ENCODE measurements at regions not wholly inside any gene's neighbourhood (a gene's known extent, or its start where the extent isn't known, plus 50 kb on each side); places are given as distances from the start of the nearest gene placed in this dataset.

DNA sequence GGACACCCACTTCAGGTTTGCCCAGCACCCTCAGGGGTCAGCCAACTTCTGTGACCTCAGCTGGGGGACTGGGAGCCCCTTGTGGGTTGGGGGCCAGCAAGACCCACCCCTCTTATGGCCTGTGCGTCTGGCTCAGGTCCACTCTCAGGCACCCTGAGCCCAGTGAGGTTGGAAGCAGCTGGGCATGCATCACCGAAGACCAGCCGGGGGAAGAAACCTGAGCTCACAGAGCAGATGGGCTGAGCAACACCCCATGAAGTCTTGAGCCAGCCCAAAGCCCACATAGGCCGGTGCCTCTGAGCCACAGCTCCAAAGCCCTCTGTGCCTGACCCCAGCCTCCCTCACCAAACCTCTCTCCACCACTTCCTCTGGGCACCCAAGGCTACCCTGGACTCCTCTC lies 166.7 kb downstream of the RBFOX3 start:
- H3K27me3 ChIP-seq (ENCODE audit: control insufficient read depth, insufficient read depth, low read length): peaks cover 11% of the 10 kb centered on the region

DNA sequence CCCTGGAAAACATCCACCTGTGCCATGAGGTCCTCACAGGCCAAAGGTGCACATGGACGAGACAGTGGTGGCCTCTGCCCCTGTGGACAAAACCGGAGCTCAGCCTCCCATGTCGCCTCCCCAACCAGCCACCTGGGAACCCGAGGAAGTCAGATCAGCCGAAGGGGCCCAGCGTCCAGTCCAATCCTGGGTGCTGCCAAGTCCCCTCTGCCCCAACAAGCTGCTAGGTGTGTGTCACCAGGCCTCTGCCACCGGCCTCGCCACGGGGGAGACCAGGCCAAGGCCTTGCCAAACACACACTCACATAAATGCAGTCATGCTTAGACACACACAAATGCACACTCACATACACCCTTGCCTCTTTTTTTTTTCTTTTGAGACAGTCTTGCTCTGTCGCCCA lies 167.8 kb downstream of the RBFOX3 start:
- Histone ChIP-seq H3K4me3 (ENCODE audit: low read length) (no peak overlapping the region), H3K4me1 (ENCODE audit: control insufficient read depth, insufficient read depth, low read length) (no peaks in the 10 kb centered on the region), H3K4me2 (ENCODE audit: low read length) (no peak overlapping the region), H3K9ac (ENCODE audit: low read depth, low read length) (no peak overlapping the region), H3K9me3 (replicated peaks; ENCODE audit: low read length) (no peaks in the 10 kb centered on the region), H3K27me3 (ENCODE audit: control insufficient read depth, insufficient read depth, low read length) (peaks cover 18% of the 10 kb centered on the region), H3K36me3 (ENCODE audit: insufficient read depth, low read length) (no peaks in the 10 kb centered on the region)

More for the DNA sequence above, 166.7 kb downstream of the RBFOX3 start:
- no peaks in the 10 kb centered on the region for H3K4me1 ChIP-seq (ENCODE audit: control insufficient read depth, insufficient read depth, low read length)
- no peaks in the 10 kb centered on the region for H3K9me3 ChIP-seq (replicated peaks; ENCODE audit: low read length)
- H3K4me2 ChIP-seq (ENCODE audit: low read length): no peak overlapping the region
- no peak overlapping the region for H3K9ac ChIP-seq (ENCODE audit: low read depth, low read length)
- H3K36me3 ChIP-seq (ENCODE audit: insufficient read depth, low read length): no peaks in the 10 kb centered on the region
- H3K4me3 ChIP-seq (ENCODE audit: low read length): no peak overlapping the region

DNA sequence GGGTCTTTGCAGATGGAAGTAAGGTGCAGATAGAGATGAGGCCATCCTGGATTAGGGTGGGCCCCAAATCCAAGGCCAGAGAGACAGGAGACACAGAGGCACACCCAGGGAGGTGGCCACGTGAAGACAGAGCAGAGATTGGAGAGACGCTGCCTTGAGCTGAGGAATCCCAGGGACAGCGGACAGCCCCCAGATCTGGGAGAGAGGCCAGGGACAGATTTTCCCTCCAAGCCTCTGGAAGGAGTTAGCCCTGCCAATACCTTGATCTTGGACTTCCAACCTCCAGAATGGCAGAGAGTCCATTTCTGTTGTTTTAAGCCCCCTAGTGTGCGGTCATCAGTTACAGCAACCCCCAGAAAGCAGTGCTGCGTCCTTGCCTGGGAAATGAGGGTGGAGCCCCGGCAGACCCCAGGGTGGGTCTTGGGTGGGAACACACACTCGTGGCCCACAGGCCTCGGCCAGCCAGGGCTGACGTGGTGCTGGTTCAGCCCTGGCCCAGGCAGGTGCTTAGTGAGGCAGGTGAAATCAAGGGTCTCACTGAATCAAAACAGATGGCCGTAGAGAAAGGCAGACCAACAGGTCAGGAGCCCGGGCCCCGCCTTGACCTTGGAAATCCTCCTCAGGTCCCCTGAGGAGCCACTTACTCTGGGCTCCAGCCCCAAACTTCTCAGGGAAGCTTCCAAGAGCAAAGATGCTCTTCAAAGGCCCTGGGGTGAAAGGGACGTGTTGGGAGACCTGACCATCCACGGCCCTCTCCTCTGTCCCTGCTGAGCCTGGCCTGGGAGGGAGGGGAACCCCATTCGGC lies 169.3 kb downstream of the RBFOX3 start:
- Histone ChIP-seq H3K4me2 (ENCODE audit: low read length) (no peak overlapping the region), H3K4me1 (ENCODE audit: control insufficient read depth, insufficient read depth, low read length) (no peaks in the 10 kb centered on the region), H3K4me3 (ENCODE audit: low read length) (no peak overlapping the region), H3K27me3 (ENCODE audit: control insufficient read depth, insufficient read depth, low read length) (peaks cover 16% of the 10 kb centered on the region), H3K9me3 (replicated peaks; ENCODE audit: low read length) (no peaks in the 10 kb centered on the region), H3K9ac (ENCODE audit: low read depth, low read length) (no peak overlapping the region), H3K36me3 (ENCODE audit: insufficient read depth, low read length) (no peaks in the 10 kb centered on the region)

DNA sequence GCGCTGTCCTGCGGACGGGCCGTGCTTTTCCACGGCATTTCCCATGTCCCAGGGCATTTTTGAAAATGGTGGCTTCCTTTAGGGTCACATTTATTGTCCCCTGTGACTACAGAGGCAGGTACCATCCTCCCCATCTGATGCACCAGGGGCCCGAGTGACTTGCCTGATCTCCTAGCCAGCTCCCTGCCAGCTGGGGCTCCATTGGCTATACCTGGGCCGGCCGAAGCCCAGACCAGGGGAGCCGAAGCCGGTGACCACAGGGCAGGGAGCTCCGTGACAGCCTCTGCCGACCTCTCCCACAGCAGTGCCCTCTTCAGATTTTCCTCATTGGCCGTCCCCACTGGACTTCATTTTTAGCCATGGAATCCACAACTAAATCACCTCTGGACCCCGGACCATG lies 170.6 kb downstream of the RBFOX3 start:
- H3K27me3 ChIP-seq (ENCODE audit: control insufficient read depth, insufficient read depth, low read length): peaks cover 16% of the 10 kb centered on the region
- H3K4me3 ChIP-seq (ENCODE audit: low read length): no peak overlapping the region
- H3K4me1 ChIP-seq (ENCODE audit: control insufficient read depth, insufficient read depth, low read length): no peaks in the 10 kb centered on the region
- no peak overlapping the region for H3K4me2 ChIP-seq (ENCODE audit: low read length)
- H3K36me3 ChIP-seq (ENCODE audit: insufficient read depth, low read length): no peaks in the 10 kb centered on the region
- no peak overlapping the region for H3K9ac ChIP-seq (ENCODE audit: low read depth, low read length)
- H3K9me3 ChIP-seq (replicated peaks; ENCODE audit: low read length): no peaks in the 10 kb centered on the region

DNA sequence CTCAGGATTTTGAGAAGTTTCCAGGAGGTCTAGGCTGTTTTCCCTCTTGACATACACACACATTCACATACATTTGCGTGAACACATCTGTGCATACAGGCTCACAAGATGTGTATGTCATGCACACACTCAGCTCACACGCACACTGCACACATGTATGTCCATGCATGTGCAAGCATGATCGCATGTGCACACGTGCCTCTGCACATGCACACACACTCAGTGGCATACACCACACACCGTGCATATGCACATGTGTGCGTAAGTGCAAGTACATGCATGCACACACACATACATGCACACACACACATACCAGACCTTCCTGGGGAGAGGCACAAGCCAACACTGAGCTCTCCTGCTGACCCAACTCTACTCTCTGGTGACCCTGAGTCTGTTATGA lies 171.4 kb downstream of the RBFOX3 start:
- Histone ChIP-seq H3K4me3 (ENCODE audit: low read length) (no peak overlapping the region), H3K9ac (ENCODE audit: low read depth, low read length) (no peak overlapping the region), H3K4me2 (ENCODE audit: low read length) (no peak overlapping the region), H3K9me3 (replicated peaks; ENCODE audit: low read length) (no peaks in the 10 kb centered on the region), H3K27me3 (ENCODE audit: control insufficient read depth, insufficient read depth, low read length) (peaks cover 16% of the 10 kb centered on the region), H3K36me3 (ENCODE audit: insufficient read depth, low read length) (no peaks in the 10 kb centered on the region), H3K4me1 (ENCODE audit: control insufficient read depth, insufficient read depth, low read length) (no peaks in the 10 kb centered on the region)

DNA sequence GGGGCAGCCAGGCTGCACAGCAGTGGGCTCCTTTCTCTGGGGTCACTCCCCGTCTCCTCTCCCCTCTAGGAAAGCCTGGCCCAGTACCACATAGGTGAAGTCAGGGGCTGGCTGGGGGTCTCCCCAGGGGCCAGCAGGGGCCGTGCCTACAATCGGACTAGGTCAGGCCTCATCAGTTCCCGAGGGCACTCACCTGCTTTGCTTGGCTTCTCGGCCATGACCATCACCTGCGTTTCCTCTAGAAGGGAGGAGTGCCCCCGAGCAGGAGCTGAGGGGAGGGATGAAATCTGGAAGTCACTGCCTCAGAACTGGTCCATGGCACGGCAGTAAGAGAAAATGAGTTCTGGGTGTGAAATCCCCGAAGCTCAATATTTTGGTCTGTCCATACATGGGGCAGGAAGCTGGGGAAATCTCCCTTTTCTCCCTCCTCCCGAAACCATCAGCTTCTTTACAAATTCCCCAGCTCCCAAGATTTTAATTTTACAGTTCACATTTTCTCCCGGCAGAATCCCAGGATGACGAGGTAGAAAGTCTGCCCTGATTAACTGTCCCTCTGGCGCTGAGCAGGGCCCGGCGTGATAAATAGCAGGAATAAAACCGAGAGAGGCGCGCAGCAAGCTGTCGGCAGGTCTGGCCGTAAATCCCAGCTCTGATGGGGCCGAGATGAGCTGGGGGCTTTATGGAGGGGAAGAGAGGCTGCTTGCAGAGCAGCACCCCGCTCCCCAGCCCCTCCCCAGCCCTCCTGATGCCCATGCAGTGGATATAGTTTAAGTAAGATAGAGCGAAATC lies 172.1 kb downstream of the RBFOX3 start:
- H3K9me3 ChIP-seq (replicated peaks; ENCODE audit: low read length): no peaks in the 10 kb centered on the region
- H3K36me3 ChIP-seq (ENCODE audit: insufficient read depth, low read length): no peaks in the 10 kb centered on the region
- no peaks in the 10 kb centered on the region for H3K4me1 ChIP-seq (ENCODE audit: control insufficient read depth, insufficient read depth, low read length)
- H3K27me3 ChIP-seq (ENCODE audit: control insufficient read depth, insufficient read depth, low read length): peaks cover 16% of the 10 kb centered on the region
- H3K4me2 ChIP-seq (ENCODE audit: low read length): no peak overlapping the region
- H3K9ac ChIP-seq (ENCODE audit: low read depth, low read length): no peak overlapping the region
- no peak overlapping the region for H3K4me3 ChIP-seq (ENCODE audit: low read length)

GRCh38 chr17:79438058-79438457 lies 172.8 kb downstream of the RBFOX3 start:
- Histone ChIP-seq H3K27me3 (ENCODE audit: control insufficient read depth, insufficient read depth, low read length) (peaks cover 16% of the 10 kb centered on the region), H3K4me1 (ENCODE audit: control insufficient read depth, insufficient read depth, low read length) (no peaks in the 10 kb centered on the region), H3K4me3 (ENCODE audit: low read length) (no peak overlapping the region), H3K9me3 (replicated peaks; ENCODE audit: low read length) (no peaks in the 10 kb centered on the region), H3K4me2 (ENCODE audit: low read length) (no peak overlapping the region), H3K36me3 (ENCODE audit: insufficient read depth, low read length) (no peaks in the 10 kb centered on the region), H3K9ac (ENCODE audit: low read depth, low read length) (no peak overlapping the region)

DNA sequence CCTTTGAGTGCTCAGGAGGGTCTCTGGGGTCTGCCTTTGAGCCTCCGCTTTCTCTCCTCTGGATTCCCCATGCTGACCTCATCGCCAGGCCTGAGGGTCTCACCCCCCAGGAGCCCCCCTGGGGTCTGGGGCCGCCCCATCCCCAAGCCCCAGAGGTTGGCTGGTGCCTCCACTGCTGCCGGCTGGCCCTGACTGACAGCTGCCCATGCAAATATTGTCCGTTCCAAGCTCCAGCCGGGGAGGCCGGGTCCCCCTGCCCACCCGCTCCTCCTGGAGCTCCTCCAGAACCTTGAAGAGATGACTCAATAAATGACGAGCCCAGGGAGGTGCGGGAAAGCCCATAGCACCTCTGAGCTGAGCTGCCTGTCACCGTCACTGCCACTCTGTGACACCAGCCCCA lies 173.8 kb downstream of the RBFOX3 start:
- H3K4me2 ChIP-seq (ENCODE audit: low read length): no peak overlapping the region
- no peak overlapping the region for H3K4me3 ChIP-seq (ENCODE audit: low read length)
- H3K27me3 ChIP-seq (ENCODE audit: control insufficient read depth, insufficient read depth, low read length): peaks cover 16% of the 10 kb centered on the region
- no peaks in the 10 kb centered on the region for H3K36me3 ChIP-seq (ENCODE audit: insufficient read depth, low read length)
- no peak overlapping the region for H3K9ac ChIP-seq (ENCODE audit: low read depth, low read length)
- H3K9me3 ChIP-seq (replicated peaks; ENCODE audit: low read length): no peaks in the 10 kb centered on the region
- H3K4me1 ChIP-seq (ENCODE audit: control insufficient read depth, insufficient read depth, low read length): no peaks in the 10 kb centered on the region

GRCh38 chr17:79435962-79436361 lies 174.9 kb downstream of the RBFOX3 start:
- no peaks in the 10 kb centered on the region for H3K36me3 ChIP-seq (ENCODE audit: insufficient read depth, low read length)
- H3K9ac ChIP-seq (ENCODE audit: low read depth, low read length): no peak overlapping the region
- H3K4me2 ChIP-seq (ENCODE audit: low read length): no peak overlapping the region
- H3K27me3 ChIP-seq (ENCODE audit: control insufficient read depth, insufficient read depth, low read length): peaks cover 16% of the 10 kb centered on the region
- no peak overlapping the region for H3K4me3 ChIP-seq (ENCODE audit: low read length)
- no peaks in the 10 kb centered on the region for H3K4me1 ChIP-seq (ENCODE audit: control insufficient read depth, insufficient read depth, low read length)
- no peaks in the 10 kb centered on the region for H3K9me3 ChIP-seq (replicated peaks; ENCODE audit: low read length)

- no peak overlapping the region for H3K9ac ChIP-seq (ENCODE audit: low read depth, low read length)
- no peak overlapping the region for H3K4me3 ChIP-seq (ENCODE audit: low read length)
- H3K4me2 ChIP-seq (ENCODE audit: low read length): no peak overlapping the region
- no peaks in the 10 kb centered on the region for H3K36me3 ChIP-seq (ENCODE audit: insufficient read depth, low read length)
- H3K9me3 ChIP-seq (replicated peaks; ENCODE audit: low read length): no peaks in the 10 kb centered on the region
- peaks cover 16% of the 10 kb centered on the region for H3K27me3 ChIP-seq (ENCODE audit: control insufficient read depth, insufficient read depth, low read length)
- H3K4me1 ChIP-seq (ENCODE audit: control insufficient read depth, insufficient read depth, low read length): no peaks in the 10 kb centered on the region
These were observed 175.6 kb downstream of the RBFOX3 start for GRCh38 chr17:79435296-79435695.

- no peak overlapping the region for H3K9ac ChIP-seq (ENCODE audit: low read depth, low read length)
- no peak overlapping the region for H3K4me3 ChIP-seq (ENCODE audit: low read length)
- H3K36me3 ChIP-seq (ENCODE audit: insufficient read depth, low read length): no peaks in the 10 kb centered on the region
- no peak overlapping the region for H3K4me2 ChIP-seq (ENCODE audit: low read length)
- no peaks in the 10 kb centered on the region for H3K4me1 ChIP-seq (ENCODE audit: control insufficient read depth, insufficient read depth, low read length)
- H3K27me3 ChIP-seq (ENCODE audit: control insufficient read depth, insufficient read depth, low read length): peaks cover 9% of the 10 kb centered on the region
- H3K9me3 ChIP-seq (replicated peaks; ENCODE audit: low read length): no peaks in the 10 kb centered on the region
These were observed 176.6 kb downstream of the RBFOX3 start for GRCh38 chr17:79434215-79434614.
